ENCODE measurements at regions not wholly inside any gene's neighbourhood (a gene's known extent, or its start where the extent isn't known, plus 50 kb on each side); places are given as distances from the start of the nearest gene placed in this dataset.

DNA sequence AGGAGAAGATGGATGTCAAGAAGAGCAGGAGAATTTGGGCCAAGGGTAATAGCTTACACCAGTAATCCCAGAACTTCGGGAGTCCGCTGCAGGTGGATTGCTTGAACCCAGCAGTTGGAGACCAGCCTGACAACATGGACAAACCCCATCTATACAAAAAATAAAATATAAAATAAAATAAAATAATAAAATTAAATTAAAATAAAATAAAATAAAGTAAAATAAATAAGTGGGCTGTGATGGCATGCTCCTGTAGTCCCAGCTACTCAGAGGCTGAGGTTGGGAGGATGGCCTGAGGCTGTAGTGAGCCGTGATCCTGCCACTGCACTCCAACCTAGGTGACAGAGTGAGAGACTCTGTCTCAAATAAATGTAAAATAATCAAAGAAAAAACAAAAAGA lies 1946.7 kb downstream of the MRPL39 start:
- no peaks in the 10 kb centered on the region for H4K20me1 ChIP-seq (ENCODE audit: insufficient read depth, low read length)
- H3K4me1 ChIP-seq (ENCODE audit: insufficient read depth, low read length), result no peaks in the 10 kb centered on the region
- H3K36me3 ChIP-seq (ENCODE audit: insufficient read depth, low read length), result no peaks in the 10 kb centered on the region
- H2AFZ ChIP-seq (ENCODE audit: low read length), result no peak overlapping the region
- H3K79me2 ChIP-seq (ENCODE audit: insufficient read depth, low read length), result no peaks in the 10 kb centered on the region
- DNase-seq (ENCODE audit: insufficient read length, low spot score, missing footprints), result no peak
- no peak overlapping the region for H3K27ac ChIP-seq (ENCODE audit: low read depth, low read length)
- H3K9me3 ChIP-seq (ENCODE audit: low read depth, low read length), result no peaks in the 10 kb centered on the region
- no peaks in the 10 kb centered on the region for H3K27me3 ChIP-seq (ENCODE audit: insufficient read depth, low read length)
- TF ChIP-seq, protein P1, sequence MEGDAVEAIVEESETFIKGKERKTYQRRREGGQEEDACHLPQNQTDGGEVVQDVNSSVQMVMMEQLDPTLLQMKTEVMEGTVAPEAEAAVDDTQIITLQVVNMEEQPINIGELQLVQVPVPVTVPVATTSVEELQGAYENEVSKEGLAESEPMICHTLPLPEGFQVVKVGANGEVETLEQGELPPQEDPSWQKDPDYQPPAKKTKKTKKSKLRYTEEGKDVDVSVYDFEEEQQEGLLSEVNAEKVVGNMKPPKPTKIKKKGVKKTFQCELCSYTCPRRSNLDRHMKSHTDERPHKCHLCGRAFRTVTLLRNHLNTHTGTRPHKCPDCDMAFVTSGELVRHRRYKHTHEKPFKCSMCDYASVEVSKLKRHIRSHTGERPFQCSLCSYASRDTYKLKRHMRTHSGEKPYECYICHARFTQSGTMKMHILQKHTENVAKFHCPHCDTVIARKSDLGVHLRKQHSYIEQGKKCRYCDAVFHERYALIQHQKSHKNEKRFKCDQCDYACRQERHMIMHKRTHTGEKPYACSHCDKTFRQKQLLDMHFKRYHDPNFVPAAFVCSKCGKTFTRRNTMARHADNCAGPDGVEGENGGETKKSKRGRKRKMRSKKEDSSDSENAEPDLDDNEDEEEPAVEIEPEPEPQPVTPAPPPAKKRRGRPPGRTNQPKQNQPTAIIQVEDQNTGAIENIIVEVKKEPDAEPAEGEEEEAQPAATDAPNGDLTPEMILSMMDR (IDR thresholded peaks at IDR 0.05; ENCODE audit: extremely low read depth, low read depth, low read length), result no peak
- no peak overlapping the region for H3K4me3 ChIP-seq (ENCODE audit: insufficient read depth, low read length)
- no peak overlapping the region for H3K4me2 ChIP-seq (ENCODE audit: insufficient read depth, low read length)

DNA sequence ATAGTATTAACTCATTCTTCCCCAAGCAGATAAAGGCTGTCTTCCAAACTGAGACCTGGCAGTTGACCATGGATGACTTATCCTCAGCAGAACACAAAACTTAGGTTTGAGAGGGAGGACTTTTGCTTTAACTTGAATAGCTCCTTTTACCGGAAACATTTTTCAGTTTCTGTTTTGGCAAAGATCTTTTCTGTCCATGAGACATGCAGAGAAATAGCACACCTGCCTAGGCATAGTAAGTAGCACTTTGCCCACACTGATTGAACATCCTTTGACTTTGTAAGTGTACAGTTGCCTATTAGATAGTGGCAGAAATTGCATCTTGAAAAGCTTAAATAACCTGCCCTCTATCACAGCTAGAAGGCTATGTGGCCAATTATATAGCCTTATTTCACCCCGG lies 1962.5 kb downstream of the MRPL39 start:
- TF ChIP-seq, protein P1 (IDR thresholded peaks at IDR 0.05; ENCODE audit: extremely low read depth, low read depth, low read length), result no peak

DNA sequence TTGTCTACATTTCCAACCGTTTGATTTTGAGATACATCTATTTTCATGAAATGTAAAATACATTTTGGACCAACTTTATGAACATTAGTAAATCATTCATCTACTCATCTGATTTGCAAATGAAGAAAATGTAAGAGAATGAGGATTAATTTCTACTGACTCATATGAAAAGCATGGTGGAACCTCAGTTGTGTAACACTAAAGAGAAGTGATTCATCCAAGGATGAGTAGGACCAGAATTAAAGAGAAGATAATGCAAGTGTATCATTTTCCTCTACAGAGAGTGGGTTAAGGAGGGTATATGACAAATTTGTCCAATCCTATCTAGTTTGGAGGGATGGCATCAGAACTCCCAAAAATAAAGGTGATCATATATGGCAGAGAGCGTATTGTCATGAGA lies 1967.6 kb downstream of the MRPL39 start:
- TF ChIP-seq, protein P1 (IDR thresholded peaks at IDR 0.05; ENCODE audit: extremely low read depth, low read depth, low read length), result no peak
- Histone ChIP-seq H4K20me1 (ENCODE audit: insufficient read depth, low read length) (no peaks in the 10 kb centered on the region), H3K79me2 (ENCODE audit: insufficient read depth, low read length) (no peaks in the 10 kb centered on the region), H2AFZ (ENCODE audit: low read length) (no peak overlapping the region), H3K36me3 (ENCODE audit: insufficient read depth, low read length) (no peaks in the 10 kb centered on the region), H3K4me1 (ENCODE audit: insufficient read depth, low read length) (no peaks in the 10 kb centered on the region), H3K4me3 (ENCODE audit: insufficient read depth, low read length) (no peak overlapping the region), H3K4me2 (ENCODE audit: insufficient read depth, low read length) (no peak overlapping the region), H3K27ac (ENCODE audit: low read depth, low read length) (no peak overlapping the region), H3K27me3 (ENCODE audit: insufficient read depth, low read length) (no peaks in the 10 kb centered on the region), H3K9me3 (ENCODE audit: low read depth, low read length) (peaks cover 2% of the 10 kb centered on the region)
- DNase-seq (ENCODE audit: insufficient read length, low spot score, missing footprints), result no peak

More for the DNA sequence above, 1962.5 kb downstream of the MRPL39 start:
- H3K79me2 ChIP-seq (ENCODE audit: insufficient read depth, low read length), result no peaks in the 10 kb centered on the region
- no peaks in the 10 kb centered on the region for H3K27me3 ChIP-seq (ENCODE audit: insufficient read depth, low read length)
- no peak overlapping the region for H3K27ac ChIP-seq (ENCODE audit: low read depth, low read length)
- no peaks in the 10 kb centered on the region for H4K20me1 ChIP-seq (ENCODE audit: insufficient read depth, low read length)
- H3K4me1 ChIP-seq (ENCODE audit: insufficient read depth, low read length), result no peaks in the 10 kb centered on the region
- no peak overlapping the region for H2AFZ ChIP-seq (ENCODE audit: low read length)
- no peak overlapping the region for H3K4me2 ChIP-seq (ENCODE audit: insufficient read depth, low read length)
- peaks cover 4% of the 10 kb centered on the region for H3K9me3 ChIP-seq (ENCODE audit: low read depth, low read length)
- no peaks in the 10 kb centered on the region for H3K36me3 ChIP-seq (ENCODE audit: insufficient read depth, low read length)
- DNase-seq (ENCODE audit: insufficient read length, low spot score, missing footprints), result no peak
- H3K4me3 ChIP-seq (ENCODE audit: insufficient read depth, low read length), result no peak overlapping the region

DNA sequence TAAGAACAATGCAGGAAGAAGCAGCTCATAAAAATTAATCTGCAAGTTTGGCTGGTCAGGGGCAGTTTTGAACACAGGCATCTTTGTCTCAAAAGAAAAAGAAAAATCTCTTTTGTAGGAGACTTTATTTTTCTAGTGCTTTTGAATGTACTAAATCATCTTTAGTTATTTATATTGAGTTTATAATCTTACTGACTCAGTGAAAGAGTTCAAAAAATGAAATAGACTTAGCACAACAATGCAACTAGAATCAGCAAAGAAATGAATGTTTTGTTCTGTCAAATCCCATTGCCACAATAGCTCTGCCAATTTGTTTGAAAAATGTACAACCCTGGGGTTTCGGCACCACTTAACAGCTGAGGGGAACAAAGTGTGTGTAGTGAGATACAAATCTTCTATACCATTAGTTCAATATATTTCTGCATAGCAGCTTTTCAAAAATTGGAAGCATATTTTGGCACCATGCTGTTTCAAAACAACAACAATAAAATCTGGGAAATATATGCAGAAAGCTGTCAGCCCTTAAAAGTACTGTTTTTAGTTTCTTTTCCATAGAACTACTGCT lies 1969.1 kb downstream of the MRPL39 start:
- no peaks in the 10 kb centered on the region for H4K20me1 ChIP-seq (ENCODE audit: insufficient read depth, low read length)
- DNase-seq (ENCODE audit: insufficient read length, low spot score, missing footprints), result no peak

More for the DNA sequence above, 1969.1 kb downstream of the MRPL39 start:
- Histone ChIP-seq H3K4me1 (ENCODE audit: insufficient read depth, low read length) (no peaks in the 10 kb centered on the region), H2AFZ (ENCODE audit: low read length) (no peak overlapping the region), H3K27ac (ENCODE audit: low read depth, low read length) (no peak overlapping the region), H3K4me2 (ENCODE audit: insufficient read depth, low read length) (no peak overlapping the region), H3K36me3 (ENCODE audit: insufficient read depth, low read length) (no peaks in the 10 kb centered on the region), H3K4me3 (ENCODE audit: insufficient read depth, low read length) (no peak overlapping the region), H3K79me2 (ENCODE audit: insufficient read depth, low read length) (no peaks in the 10 kb centered on the region), H3K27me3 (ENCODE audit: insufficient read depth, low read length) (no peaks in the 10 kb centered on the region), H3K9me3 (ENCODE audit: low read depth, low read length) (peaks cover 2% of the 10 kb centered on the region)
- TF ChIP-seq, protein P1 (IDR thresholded peaks at IDR 0.05; ENCODE audit: extremely low read depth, low read depth, low read length), result no peak
